HUES48 (cell line): ENCODE measurements at regions not wholly inside any gene's neighbourhood (a gene's known extent, or its start where the extent isn't known, plus 50 kb on each side); places are given as distances from the start of the nearest gene placed in this dataset.
A peak's percentile ranks its signal among the peaks of the same experiment; 100 is the strongest.

Experiments
- H3K27ac ChIP-seq: one replicate; pipeline ENCODE4 v1.7.0; 2013; ENCODE audit warnings: low read depth, low read length, inconsistent platforms
- H3K27me3 ChIP-seq: 2 replicates; pipeline ENCODE4 v1.6.1; 2013; ENCODE audit warnings: mild to moderate bottlenecking, low read length; ENCODE audit not compliant: control insufficient read depth, insufficient read depth
- H3K36me3 ChIP-seq: 2 replicates; pipeline ENCODE4 v1.6.1; 2013; ENCODE audit warnings: low read length; ENCODE audit not compliant: control insufficient read depth, insufficient read depth
- H3K4me1 ChIP-seq: 2 replicates; pipeline ENCODE4 v1.6.1; 2013; ENCODE audit warnings: mild to moderate bottlenecking, low read length; ENCODE audit not compliant: control insufficient read depth, insufficient read depth
- H3K4me3 ChIP-seq: 2 replicates; pipeline ENCODE4 v1.5.1; 2013; ENCODE audit warnings: mild to moderate bottlenecking, low read depth, low read length
- H3K9ac ChIP-seq: 2 replicates; pipeline ENCODE4 v1.6.1; 2013; ENCODE audit warnings: mild to moderate bottlenecking, low read depth, low read length, moderate library complexity
- H3K9me3 ChIP-seq: 2 replicates; pipeline ENCODE4 v1.6.1; 2013; ENCODE audit warnings: low read length; ENCODE audit not compliant: control insufficient read depth, insufficient read depth

DNA sequence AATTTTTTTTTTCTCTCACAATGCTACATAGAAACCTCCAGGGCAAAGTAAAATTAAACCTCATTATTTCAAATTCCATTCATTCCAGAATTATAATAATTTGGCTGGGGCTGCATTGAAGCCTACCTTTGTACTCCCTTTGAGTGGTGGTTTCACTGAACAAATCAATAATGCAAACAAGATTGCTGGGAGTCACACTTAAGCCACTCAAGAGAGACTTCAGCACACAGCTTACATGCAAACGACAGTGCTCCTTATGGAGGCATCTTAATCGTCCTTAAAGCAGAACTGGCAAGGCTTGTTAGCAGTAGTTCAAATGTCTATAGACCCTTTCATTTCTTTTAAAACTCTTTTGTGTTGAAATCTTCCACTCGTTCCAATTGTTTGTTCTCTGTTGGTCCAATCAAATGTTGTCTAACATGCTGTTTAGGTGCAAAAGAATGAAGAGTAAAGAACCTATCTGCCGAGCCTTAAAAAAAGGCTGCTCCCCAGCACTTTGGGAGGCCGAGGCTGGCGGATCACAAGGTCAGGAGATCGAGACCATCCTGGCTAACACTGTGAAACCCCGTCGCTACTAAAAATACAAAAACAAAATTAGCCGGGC lies 294.9 kb downstream of the FGFR2 start:
- no peaks in the 10 kb centered on the region for H3K36me3 ChIP-seq
- H3K4me1 ChIP-seq: peaks cover 10% of the 10 kb centered on the region
- no peak overlapping the region for H3K4me3 ChIP-seq
- H3K9ac ChIP-seq: no peak overlapping the region
- no peaks in the 10 kb centered on the region for H3K27me3 ChIP-seq
- no peak overlapping the region for H3K27ac ChIP-seq
- H3K9me3 ChIP-seq: no peaks in the 10 kb centered on the region; the same call in 1 of the 2 replicates

DNA sequence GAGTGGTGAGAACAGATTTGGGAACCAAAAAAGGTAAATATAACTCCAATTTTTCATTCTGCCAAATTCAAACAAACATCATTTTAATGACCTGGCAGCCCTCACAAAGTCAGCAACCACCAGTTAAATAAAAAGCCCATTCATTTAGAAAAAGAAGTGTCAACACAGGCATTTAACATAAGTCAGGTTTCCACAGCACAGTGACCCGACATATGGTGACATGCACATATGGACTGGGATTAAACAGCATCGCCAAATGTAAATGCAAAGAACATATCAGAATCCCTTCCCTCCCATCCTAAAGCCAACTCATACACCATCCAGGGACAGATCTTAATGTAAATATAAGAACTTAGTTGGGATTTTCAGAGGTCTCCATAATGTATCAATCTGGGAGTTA lies 293.2 kb downstream of the FGFR2 start:
- no peak overlapping the region for H3K4me3 ChIP-seq
- H3K36me3 ChIP-seq: no peaks in the 10 kb centered on the region
- H3K27ac ChIP-seq: no peak overlapping the region
- no peak overlapping the region for H3K9ac ChIP-seq
- no peaks in the 10 kb centered on the region for H3K27me3 ChIP-seq
- H3K9me3 ChIP-seq: no peaks in the 10 kb centered on the region; the same call in 1 of the 2 replicates
- H3K4me1 ChIP-seq: peaks cover 12% of the 10 kb centered on the region

DNA sequence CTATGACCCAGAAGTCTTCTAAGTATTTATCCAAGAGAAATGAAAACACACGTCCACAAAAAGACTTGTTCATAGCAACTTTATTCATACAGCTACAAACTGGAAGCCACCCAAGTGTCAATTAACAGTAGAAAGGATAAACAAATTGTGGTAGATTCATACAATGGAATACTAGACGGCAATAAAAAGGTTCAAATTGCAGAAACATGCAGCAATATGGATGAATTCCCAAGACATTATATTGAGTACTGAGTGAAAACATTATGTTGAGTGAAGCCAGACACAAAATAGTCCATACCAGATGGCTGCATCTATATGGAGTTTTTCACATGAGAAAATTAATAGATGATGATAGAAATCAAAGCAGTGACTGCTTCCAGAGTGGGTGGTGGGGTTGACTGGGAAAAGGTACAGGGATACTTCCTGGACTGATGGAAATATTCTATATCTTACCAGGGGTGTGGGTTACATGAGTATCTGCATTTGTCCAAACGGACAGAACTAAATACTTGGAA lies 292.0 kb downstream of the FGFR2 start:
- no peaks in the 10 kb centered on the region for H3K36me3 ChIP-seq
- no peak overlapping the region for H3K4me3 ChIP-seq
- H3K9me3 ChIP-seq: no peaks in the 10 kb centered on the region; the same call in 1 of the 2 replicates
- H3K27ac ChIP-seq: no peak overlapping the region
- H3K27me3 ChIP-seq: no peaks in the 10 kb centered on the region
- H3K9ac ChIP-seq: no peak overlapping the region
- H3K4me1 ChIP-seq: peaks cover 18% of the 10 kb centered on the region

DNA sequence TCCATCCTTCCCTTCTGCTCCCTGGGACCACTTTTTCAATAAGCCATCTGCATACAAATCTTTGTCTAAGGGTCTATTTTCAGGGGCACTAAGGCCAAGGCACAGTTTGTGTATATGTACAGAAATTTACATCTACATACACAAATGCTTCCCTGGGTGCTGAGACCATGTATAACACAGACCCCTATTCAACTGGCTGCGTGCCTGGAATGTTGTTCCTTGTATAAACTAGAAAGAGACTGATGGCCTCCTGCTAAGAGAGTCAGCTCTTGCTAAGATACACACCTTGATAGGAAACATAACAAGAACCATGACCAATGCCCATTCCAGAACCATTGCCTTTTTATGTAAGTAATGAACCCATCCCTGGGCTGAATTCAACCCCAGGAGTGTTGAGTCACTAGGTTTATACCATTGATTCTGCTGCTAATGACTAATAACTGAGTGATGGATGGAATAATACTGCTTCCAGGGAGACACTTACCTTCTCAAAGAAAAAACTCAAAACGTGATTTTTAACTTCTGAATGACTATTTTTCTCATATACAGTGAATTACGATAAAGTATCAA lies 290.7 kb downstream of the FGFR2 start:
- Histone ChIP-seq H3K27ac (no peak overlapping the region), H3K27me3 (no peaks in the 10 kb centered on the region), H3K4me1 (peaks cover 28% of the 10 kb centered on the region), H3K9ac (no peak overlapping the region), H3K9me3 (no peaks in the 10 kb centered on the region; the same call in 1 of the 2 replicates), H3K36me3 (no peaks in the 10 kb centered on the region), H3K4me3 (no peak overlapping the region)

DNA sequence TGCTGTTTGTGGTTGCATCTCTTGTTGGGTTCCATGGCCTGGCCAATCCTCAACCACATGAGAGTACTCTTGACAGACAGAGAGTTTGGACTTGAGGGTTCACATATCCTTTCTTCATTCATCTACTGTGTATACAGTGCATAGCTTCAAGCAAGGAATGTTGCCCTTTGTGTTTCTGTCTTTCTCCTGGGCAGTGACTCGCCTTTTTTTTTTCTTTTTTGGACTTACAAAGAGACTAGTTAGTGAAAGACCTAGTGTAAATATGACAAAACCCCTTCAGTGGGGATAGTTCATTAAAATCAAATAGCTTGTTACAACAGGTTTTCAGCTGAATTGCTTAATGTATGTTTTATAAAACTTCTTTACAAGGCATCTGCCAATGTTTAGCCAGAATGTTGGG lies 290.2 kb downstream of the FGFR2 start:
- no peaks in the 10 kb centered on the region for H3K27me3 ChIP-seq
- H3K4me3 ChIP-seq: no peak overlapping the region
- H3K9me3 ChIP-seq: no peaks in the 10 kb centered on the region; the same call in 1 of the 2 replicates
- H3K4me1 ChIP-seq: peaks cover 30% of the 10 kb centered on the region
- no peak overlapping the region for H3K27ac ChIP-seq
- H3K9ac ChIP-seq: no peak overlapping the region
- no peaks in the 10 kb centered on the region for H3K36me3 ChIP-seq

DNA sequence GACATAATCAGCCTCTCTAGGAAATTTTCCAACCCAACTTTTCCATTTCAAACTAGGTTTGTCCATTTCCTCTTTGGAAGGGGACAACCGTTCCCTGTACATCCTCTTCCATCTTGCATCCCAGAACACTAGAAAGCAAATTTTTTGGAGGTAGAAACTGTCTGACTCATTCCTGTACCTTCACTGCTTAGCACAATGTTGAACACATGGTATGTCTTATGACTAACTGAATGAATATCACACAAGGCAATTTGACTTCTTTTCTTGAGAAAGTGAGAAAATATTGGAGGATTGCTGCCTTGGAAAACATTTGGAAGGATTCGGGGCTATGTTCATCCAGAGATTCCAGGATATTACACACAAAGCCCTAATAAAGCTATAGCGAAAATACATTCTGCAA lies 289.1 kb downstream of the FGFR2 start:
- Histone ChIP-seq H3K27ac (no peak overlapping the region), H3K27me3 (no peaks in the 10 kb centered on the region), H3K9me3 (no peaks in the 10 kb centered on the region; the same call in 1 of the 2 replicates), H3K4me3 (no peak overlapping the region), H3K4me1 (peaks cover 27% of the 10 kb centered on the region), H3K9ac (no peak overlapping the region), H3K36me3 (no peaks in the 10 kb centered on the region)

DNA sequence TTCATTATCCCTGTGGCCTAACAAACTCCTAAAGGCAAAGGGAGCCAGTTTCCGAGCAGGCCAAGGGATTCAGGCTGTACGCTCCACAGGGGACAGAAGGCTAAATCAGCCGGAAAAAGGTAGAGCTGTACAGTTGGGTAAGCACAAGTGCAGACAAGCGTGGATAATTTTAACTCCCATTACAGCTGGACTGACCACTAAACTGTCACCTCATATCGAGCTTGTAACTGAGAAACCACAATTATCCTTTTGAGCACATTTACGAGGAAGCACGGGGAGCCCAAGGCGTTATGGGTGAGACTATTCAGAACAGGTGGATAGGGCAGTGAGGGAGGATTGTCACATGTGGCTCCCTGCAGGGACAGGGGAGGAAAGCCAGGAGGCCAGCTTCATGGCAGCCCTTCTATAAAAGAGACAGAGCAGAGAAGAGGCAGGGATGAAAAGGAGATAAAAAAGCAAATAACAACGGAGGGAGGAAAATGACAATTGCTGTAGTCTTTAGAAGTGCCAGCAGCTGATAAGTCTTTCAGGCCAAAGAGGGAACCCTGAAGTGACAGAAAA lies 288.0 kb downstream of the FGFR2 start:
- Histone ChIP-seq H3K9ac (no peak overlapping the region), H3K4me1 (peaks cover 27% of the 10 kb centered on the region), H3K27ac (no peak overlapping the region), H3K9me3 (no peaks in the 10 kb centered on the region; the same call in 1 of the 2 replicates), H3K36me3 (no peaks in the 10 kb centered on the region), H3K27me3 (no peaks in the 10 kb centered on the region), H3K4me3 (no peak overlapping the region)

DNA sequence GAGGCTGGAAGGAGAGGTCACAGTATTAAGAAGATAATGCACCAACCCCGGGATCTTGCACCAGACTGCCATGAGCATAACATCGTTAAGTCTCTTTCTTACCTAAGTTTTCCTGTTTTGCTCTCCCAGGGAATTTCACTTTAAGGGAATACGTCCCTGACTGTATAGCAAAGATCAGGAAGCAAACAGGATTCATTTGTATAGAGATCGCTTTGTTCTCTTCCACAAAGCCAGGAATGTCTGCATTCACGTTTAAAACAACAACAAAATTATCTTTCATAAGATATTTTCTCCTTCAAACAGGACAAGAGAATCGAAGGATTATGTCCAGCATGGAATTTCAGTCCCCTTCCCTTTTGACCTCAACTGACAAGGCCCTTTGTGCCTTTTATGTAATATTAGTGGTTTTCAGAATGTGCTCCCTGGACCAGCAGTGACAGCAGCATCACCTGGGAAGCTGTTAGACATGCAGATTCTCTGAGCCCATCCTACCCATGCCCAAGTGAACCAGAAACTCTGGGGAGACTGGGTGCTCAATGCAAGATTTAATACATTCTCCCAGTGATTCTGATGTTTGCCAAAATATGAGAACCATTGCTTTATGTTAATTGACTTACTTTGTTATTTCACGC lies 286.3 kb downstream of the FGFR2 start:
- no peaks in the 10 kb centered on the region for H3K27me3 ChIP-seq
- peak overlapping the region; percentile 43 for H3K27ac ChIP-seq
- no peak overlapping the region for H3K9ac ChIP-seq
- H3K4me1 ChIP-seq: peaks cover 27% of the 10 kb centered on the region
- no peak overlapping the region for H3K4me3 ChIP-seq
- H3K9me3 ChIP-seq: no peaks in the 10 kb centered on the region; the same call in 1 of the 2 replicates
- no peaks in the 10 kb centered on the region for H3K36me3 ChIP-seq

DNA sequence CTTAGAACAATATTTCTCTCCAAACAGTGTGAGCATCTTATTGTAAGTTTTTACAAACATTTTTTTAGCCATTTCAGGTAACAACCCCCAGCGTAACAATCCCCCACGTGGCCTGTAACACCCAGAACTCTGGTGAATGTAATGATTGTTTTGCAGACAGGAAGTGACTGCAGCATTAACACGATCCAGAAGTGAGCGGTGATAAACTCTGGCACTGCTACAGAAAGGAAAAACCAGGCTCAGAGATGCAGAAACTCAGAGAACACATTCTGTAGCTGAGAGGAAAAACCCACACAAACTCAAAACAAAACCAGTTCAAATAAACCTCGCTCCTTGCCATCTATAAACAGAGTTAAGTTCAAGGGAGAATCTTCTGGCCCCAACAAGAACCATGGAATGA lies 285.7 kb downstream of the FGFR2 start:
- H3K36me3 ChIP-seq: no peaks in the 10 kb centered on the region
- no peak overlapping the region for H3K27ac ChIP-seq
- H3K4me3 ChIP-seq: no peak overlapping the region
- no peak overlapping the region for H3K9ac ChIP-seq
- peaks cover 27% of the 10 kb centered on the region for H3K4me1 ChIP-seq
- H3K9me3 ChIP-seq: no peaks in the 10 kb centered on the region; the same call in 1 of the 2 replicates
- H3K27me3 ChIP-seq: no peaks in the 10 kb centered on the region

DNA sequence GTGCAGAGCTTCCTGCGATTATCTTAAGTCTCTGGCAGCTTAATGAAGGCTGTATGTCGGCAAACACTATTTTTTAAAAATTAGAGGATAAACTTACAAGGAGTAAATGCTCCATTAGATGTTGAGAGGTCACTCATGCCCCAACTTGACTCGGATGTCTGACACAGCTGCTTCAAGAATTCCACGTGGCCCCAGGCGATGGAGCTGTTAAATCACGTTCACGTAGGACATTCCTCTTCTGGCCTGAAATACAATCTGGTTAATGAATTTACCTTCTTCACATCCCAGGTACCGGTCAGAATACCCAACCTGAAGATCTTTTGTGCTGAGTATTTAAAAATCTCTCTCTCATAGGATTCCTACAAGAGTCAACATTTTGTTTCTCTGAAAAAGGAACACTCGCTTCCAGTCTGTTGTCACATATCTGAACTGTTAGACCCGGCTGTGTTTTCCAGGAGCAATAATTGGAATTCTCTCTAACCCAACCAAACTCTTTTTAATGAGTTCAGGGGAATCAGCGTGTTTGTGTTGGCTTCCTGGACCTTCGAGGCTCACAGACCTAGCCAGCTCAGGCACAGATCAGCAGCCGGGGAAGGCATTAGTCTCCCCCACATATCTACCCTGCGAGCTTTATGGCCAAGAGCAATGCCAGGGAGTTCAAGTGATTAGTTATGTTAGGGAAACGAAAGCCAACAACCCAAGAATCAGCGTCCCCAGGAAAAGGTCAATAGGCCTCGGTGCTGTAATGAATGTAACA lies 284.9 kb downstream of the FGFR2 start:
- Histone ChIP-seq H3K27me3 (no peaks in the 10 kb centered on the region), H3K36me3 (no peaks in the 10 kb centered on the region), H3K9me3 (no peaks in the 10 kb centered on the region), H3K9ac (no peak overlapping the region), H3K4me1 (peaks cover 27% of the 10 kb centered on the region), H3K4me3 (no peak overlapping the region), H3K27ac (no peak overlapping the region)
